ENCODE measurements at regions not wholly inside any gene's neighbourhood (a gene's known extent, or its start where the extent isn't known, plus 50 kb on each side); places are given as distances from the start of the nearest gene placed in this dataset.

DNA sequence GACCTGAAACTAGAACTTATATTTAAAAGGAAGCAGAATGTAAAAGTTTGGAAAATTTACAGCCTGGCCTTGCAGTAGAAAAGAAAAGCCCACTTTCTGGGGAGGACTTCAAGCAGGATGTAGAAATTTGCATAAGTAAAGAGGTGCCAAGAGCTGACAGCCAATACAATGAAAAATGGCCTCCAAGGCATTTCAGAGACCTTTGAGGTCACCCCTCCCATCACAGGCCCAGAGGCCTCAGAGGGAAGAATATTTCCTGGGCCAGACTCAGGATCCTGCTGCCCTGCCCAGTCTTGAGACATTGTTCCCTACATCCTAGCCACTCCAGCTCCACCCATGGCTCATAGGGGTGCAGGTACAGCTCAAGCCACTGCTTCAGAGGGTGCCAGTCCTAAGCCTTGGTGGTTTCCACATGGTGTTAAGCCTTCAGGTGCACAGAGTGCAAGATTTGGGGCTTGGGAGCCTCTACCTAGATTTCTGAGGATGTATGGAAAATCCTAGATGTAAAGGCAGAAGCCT, 518.9 kb upstream of the INTU start:
- DNase-seq = no peak
- Histone ChIP-seq H3K27ac (no peak overlapping the region), H3K27me3 (no peaks in the 10 kb centered on the region), H3K4me1 (no peaks in the 10 kb centered on the region), H3K4me3 (no peak overlapping the region), H3K36me3 (no peaks in the 10 kb centered on the region), H3K9me3 (no peaks in the 10 kb centered on the region)
- ATAC-seq = no peak
- TF ChIP-seq, protein P1, sequence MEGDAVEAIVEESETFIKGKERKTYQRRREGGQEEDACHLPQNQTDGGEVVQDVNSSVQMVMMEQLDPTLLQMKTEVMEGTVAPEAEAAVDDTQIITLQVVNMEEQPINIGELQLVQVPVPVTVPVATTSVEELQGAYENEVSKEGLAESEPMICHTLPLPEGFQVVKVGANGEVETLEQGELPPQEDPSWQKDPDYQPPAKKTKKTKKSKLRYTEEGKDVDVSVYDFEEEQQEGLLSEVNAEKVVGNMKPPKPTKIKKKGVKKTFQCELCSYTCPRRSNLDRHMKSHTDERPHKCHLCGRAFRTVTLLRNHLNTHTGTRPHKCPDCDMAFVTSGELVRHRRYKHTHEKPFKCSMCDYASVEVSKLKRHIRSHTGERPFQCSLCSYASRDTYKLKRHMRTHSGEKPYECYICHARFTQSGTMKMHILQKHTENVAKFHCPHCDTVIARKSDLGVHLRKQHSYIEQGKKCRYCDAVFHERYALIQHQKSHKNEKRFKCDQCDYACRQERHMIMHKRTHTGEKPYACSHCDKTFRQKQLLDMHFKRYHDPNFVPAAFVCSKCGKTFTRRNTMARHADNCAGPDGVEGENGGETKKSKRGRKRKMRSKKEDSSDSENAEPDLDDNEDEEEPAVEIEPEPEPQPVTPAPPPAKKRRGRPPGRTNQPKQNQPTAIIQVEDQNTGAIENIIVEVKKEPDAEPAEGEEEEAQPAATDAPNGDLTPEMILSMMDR (IDR thresholded peaks at IDR 0.05 in 4 of 5, conservative IDR thresholded peaks at IDR 0.05 in 1 of 5) = no peak
- TF ChIP-seq POLR2A (IDR thresholded peaks at IDR 0.05) = no peak
- in situ Hi-C loops (cut with MboI; ENCODE audit: low sequenced_read_pairs in 4 of 4) = no loop called here
- intact Hi-C loops (cut with DNase I; ENCODE audit: low total_unique reads) = no loop called here

DNA sequence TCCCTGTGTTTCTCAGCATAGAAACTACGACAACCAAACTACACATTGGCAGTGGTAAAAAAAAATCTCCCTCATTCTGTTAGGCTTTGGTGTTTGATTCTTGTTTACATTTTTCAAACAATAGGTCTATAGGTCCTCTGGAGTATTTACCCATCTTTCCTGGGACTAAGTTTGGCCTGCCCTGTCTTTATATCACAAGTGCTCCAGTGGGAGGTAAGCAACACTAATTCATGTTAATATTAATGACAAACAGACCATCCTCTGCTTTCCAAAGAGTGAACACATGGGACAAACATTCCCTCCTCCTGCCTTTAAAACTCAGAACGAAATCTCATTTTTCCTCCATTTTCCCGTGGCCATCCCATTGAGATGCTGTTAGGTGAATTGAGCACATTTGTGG, 514.1 kb upstream of the INTU start:
- H3K9me3 ChIP-seq = no peaks in the 10 kb centered on the region
- in situ Hi-C loops (cut with MboI; ENCODE audit: low sequenced_read_pairs in 4 of 4) (no loop called here), intact Hi-C loops (cut with DNase I; ENCODE audit: low total_unique reads) (no loop called here)
- H3K27ac ChIP-seq = no peak overlapping the region
- DNase-seq (no peak), ATAC-seq (no peak)
- no peaks in the 10 kb centered on the region for H3K27me3 ChIP-seq
- H3K36me3 ChIP-seq = no peaks in the 10 kb centered on the region
- no peaks in the 10 kb centered on the region for H3K4me1 ChIP-seq
- TF ChIP-seq, protein P1 (IDR thresholded peaks at IDR 0.05 in 4 of 5, conservative IDR thresholded peaks at IDR 0.05 in 1 of 5) = no peak
- TF ChIP-seq POLR2A (IDR thresholded peaks at IDR 0.05) = no peak
- H3K4me3 ChIP-seq = no peak overlapping the region

DNA sequence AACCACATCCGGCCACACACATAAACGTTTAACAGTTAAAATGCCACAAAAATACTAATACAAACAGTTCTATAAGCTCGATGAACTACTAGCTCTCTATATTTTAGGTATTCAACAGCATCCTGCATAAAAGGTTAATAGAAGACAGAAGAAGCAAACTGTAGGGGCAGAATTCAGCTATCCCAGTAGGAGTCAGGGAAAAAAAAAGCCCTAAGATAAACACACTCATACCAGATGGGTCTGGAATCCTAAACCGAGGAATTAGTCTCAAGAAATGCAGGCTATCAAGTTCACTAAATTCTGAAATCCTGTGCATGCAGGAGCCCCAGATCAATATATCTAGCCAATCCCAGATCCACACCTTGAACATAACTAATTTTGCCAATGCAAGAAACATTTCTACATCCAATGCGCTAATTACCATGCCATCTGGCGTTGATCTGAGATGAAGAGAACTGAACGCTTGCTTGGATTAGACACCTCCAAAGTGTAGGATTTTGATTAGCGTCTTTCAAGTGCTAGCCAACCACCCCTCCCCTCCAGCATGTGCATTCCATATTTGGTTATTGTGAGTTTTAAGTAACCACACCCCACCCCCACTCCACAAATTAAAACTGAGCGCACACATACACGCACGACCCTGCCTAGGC, 512.2 kb upstream of the INTU start:
- Histone ChIP-seq H3K27me3 (no peaks in the 10 kb centered on the region), H3K4me1 (no peaks in the 10 kb centered on the region), H3K36me3 (no peaks in the 10 kb centered on the region), H3K9me3 (no peaks in the 10 kb centered on the region), H3K4me3 (no peak overlapping the region), H3K27ac (no peak overlapping the region)
- DNase-seq (no peak), ATAC-seq (no peak)
- TF ChIP-seq POLR2A (IDR thresholded peaks at IDR 0.05) = no peak
- TF ChIP-seq, protein P1 (IDR thresholded peaks at IDR 0.05 in 4 of 5, conservative IDR thresholded peaks at IDR 0.05 in 1 of 5) = no peak
- intact Hi-C loops (cut with DNase I; ENCODE audit: low total_unique reads) = no loop called here
- in situ Hi-C loops (cut with MboI; ENCODE audit: low sequenced_read_pairs in 4 of 4) = no loop called here

DNA sequence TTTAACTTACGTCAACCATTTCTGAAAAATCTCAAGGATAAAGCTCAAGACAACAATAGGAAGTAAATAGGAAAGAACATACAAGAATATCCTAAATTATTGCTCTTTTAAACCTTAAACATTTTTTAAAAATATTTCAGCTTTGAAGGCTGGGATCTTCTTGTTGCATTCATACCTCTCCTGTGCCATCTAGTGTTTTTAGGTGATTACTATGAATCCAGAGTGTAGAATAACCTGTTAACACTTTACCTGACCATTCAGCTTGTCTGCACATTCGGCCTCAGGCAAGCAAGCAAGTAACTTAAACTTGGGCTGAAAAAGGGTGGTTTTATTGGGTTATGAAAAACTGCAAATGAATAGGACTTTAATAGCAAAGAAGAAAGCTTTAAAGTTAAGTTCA, 507.8 kb upstream of the INTU start:
- no peak for TF ChIP-seq POLR2A (IDR thresholded peaks at IDR 0.05)
- TF ChIP-seq, protein P1 (IDR thresholded peaks at IDR 0.05 in 4 of 5, conservative IDR thresholded peaks at IDR 0.05 in 1 of 5) = no peak
- H3K27ac ChIP-seq = no peak overlapping the region
- no peak overlapping the region for H3K4me3 ChIP-seq
- H3K9me3 ChIP-seq = no peaks in the 10 kb centered on the region
- in situ Hi-C loops (cut with MboI; ENCODE audit: low sequenced_read_pairs in 4 of 4) = no loop called here
- no peaks in the 10 kb centered on the region for H3K4me1 ChIP-seq
- DNase-seq (no peak), ATAC-seq (no peak)
- intact Hi-C loops (cut with DNase I; ENCODE audit: low total_unique reads) = no loop called here
- no peaks in the 10 kb centered on the region for H3K36me3 ChIP-seq
- H3K27me3 ChIP-seq = no peaks in the 10 kb centered on the region

DNA sequence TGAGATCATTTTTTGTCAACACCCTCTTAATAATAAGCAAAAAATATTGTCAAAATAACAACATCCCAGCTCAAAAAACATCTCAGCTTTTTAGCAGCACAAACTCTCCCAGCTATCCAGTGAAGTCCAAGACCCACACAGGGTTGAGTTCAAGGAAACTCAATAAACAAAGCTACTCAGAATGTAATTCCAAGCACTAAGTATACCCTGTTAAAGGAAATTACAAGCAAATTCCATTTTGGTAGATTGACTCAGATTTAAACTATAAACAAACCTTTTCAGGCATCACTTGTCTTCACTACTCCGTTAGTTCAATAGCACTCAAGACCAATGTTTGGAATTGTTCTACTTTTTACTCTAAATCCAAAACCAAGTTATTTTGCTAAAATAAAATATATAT, 506.0 kb upstream of the INTU start:
- no peak for TF ChIP-seq POLR2A (IDR thresholded peaks at IDR 0.05)
- TF ChIP-seq, protein P1 (IDR thresholded peaks at IDR 0.05 in 4 of 5, conservative IDR thresholded peaks at IDR 0.05 in 1 of 5) = no peak
- Histone ChIP-seq H3K9me3 (no peaks in the 10 kb centered on the region), H3K4me3 (no peak overlapping the region), H3K36me3 (no peaks in the 10 kb centered on the region), H3K4me1 (no peaks in the 10 kb centered on the region), H3K27ac (no peak overlapping the region), H3K27me3 (no peaks in the 10 kb centered on the region)
- no peak for DNase-seq
- in situ Hi-C loops (cut with MboI; ENCODE audit: low sequenced_read_pairs in 4 of 4) = no loop called here
- no peak for ATAC-seq
- intact Hi-C loops (cut with DNase I; ENCODE audit: low total_unique reads) = no loop called here
